ENCODE measurements at regions not wholly inside any gene's neighbourhood (a gene's known extent, or its start where the extent isn't known, plus 50 kb on each side); places are given as distances from the start of the nearest gene placed in this dataset.

DNA sequence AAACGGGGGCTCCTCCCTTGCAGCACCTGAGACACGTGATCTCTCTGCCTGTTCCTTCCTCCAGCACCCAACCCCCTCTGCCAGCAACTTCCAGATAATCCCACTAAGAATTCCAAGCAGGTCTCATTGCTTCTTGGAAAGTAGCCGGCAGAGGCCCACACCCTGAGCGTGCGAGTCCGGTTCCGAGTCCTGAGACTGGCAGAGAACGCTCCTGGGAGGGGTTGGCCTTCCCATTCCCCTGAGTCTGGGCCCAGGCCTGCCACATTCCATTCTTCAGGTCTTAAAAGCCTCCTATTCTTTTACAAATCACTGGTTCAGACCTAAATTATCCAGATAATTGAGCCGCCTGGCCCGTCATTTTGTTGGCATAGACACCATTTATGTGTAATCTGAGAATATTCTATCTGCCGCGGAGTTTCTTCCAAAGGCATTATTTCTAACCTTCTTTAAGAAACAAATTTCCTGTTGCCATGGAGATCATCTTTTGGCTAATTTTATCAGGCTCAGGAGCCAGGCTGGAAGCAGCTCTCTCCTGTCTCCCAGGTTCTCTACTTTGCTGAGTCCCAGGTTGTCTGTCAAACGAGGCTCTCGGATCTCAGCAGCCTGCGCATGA is 165.4 kb downstream of the MYCN start:
- Histone ChIP-seq H3K4me1 (ENCODE audit: insufficient read depth, low read length) (peaks cover 16% of the 10 kb centered on the region; the same call in 1 of the 2 replicates), H2BK120ac (ENCODE audit: low read depth, low read length, poor library complexity, severe bottlenecking) (no peak overlapping the region), H2AK5ac (ENCODE audit: insufficient read length, low read length) (no peak overlapping the region), H3K9ac (ENCODE audit: extremely low read depth, insufficient read length, low read length) (no peak overlapping the region), H3K79me2 (ENCODE audit: insufficient read depth, low read length) (no peaks in the 10 kb centered on the region), H2BK5ac (ENCODE audit: insufficient read length, low read length) (no peak overlapping the region), H4K20me1 (ENCODE audit: control insufficient read depth, insufficient read depth, insufficient read length) (no peaks in the 10 kb centered on the region), H2BK12ac (ENCODE audit: insufficient read length, low read depth, low read length) (no peak overlapping the region), H3K23me2 (ENCODE audit: insufficient read length, low read depth, low read length, poor library complexity, severe bottlenecking) (no peaks in the 10 kb centered on the region), H3K27ac (ENCODE audit: insufficient read length, low read depth, low read length) (peak overlapping the region; percentile 100), H3K4ac (ENCODE audit: low read depth, low read length) (no peak overlapping the region), H3K18ac (ENCODE audit: insufficient read length, low read depth, low read length) (no peak overlapping the region), H2AFZ (ENCODE audit: low read length) (no peak overlapping the region), H3K9me3 (ENCODE audit: control insufficient read depth, low read depth, low read length) (no peaks in the 10 kb centered on the region), H3K79me1 (ENCODE audit: insufficient read depth, low read depth, low read length, poor library complexity, severe bottlenecking) (no peaks in the 10 kb centered on the region), H4K8ac (replicated peaks; ENCODE audit: insufficient read length, low read depth, low read length) (no peak overlapping the region), H2BK20ac (ENCODE audit: low read depth, low read length, poor library complexity, severe bottlenecking) (no peak overlapping the region), H3K4me2 (ENCODE audit: insufficient read depth, insufficient read length, low read length) (peak overlapping the region; percentile 87), H4K5ac (ENCODE audit: insufficient read length, low read depth, low read length) (no peak overlapping the region), H2BK15ac (ENCODE audit: low read depth, low read length) (no peak overlapping the region), H3K23ac (ENCODE audit: insufficient read length, low read depth, low read length) (no peak overlapping the region), H4K91ac (ENCODE audit: insufficient read length, low read depth, low read length) (no peak overlapping the region), H3K14ac (ENCODE audit: insufficient read depth, low read length) (peak overlapping the region; percentile 34; the same call in 1 of the 2 replicates), H3T11ph (ENCODE audit: low read length) (no peak overlapping the region), H3K56ac (ENCODE audit: insufficient read length, low read depth, low read length) (no peak overlapping the region), H3K27me3 (ENCODE audit: insufficient read depth, low read length) (no peaks in the 10 kb centered on the region)
- Mint-ChIP-seq H3K4me1 (peaks cover 67 to 74% of the 10 kb centered on the region in 2 experiments), H3K9me3 (no peaks in the 10 kb centered on the region), H3K27ac (peak overlapping the region; percentile 96 to 98 (median 97)), H3K36me3 (ENCODE audit: insufficient read depth in 1 of 3, low read depth in 3 of 3) (no peaks in the 10 kb centered on the region), H3K4me3 (peak overlapping the region; percentile 58 to 69), H3K27me3 (ENCODE audit: low read depth) (no peaks in the 10 kb centered on the region)
- WGBS (ENCODE audit: extremely low coverage, insufficient read length, low lambda C conversion rate) = no CpG with 5 or more reads among the region's 15 CpGs
- TF ChIP-seq, protein P1, sequence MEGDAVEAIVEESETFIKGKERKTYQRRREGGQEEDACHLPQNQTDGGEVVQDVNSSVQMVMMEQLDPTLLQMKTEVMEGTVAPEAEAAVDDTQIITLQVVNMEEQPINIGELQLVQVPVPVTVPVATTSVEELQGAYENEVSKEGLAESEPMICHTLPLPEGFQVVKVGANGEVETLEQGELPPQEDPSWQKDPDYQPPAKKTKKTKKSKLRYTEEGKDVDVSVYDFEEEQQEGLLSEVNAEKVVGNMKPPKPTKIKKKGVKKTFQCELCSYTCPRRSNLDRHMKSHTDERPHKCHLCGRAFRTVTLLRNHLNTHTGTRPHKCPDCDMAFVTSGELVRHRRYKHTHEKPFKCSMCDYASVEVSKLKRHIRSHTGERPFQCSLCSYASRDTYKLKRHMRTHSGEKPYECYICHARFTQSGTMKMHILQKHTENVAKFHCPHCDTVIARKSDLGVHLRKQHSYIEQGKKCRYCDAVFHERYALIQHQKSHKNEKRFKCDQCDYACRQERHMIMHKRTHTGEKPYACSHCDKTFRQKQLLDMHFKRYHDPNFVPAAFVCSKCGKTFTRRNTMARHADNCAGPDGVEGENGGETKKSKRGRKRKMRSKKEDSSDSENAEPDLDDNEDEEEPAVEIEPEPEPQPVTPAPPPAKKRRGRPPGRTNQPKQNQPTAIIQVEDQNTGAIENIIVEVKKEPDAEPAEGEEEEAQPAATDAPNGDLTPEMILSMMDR (conservative IDR thresholded peaks at IDR 0.05) = no peak
- DNase-seq = peak; percentile 96

Data from H9 (cell line).